ENCODE measurements at regions not wholly inside any gene's neighbourhood (a gene's known extent, or its start where the extent isn't known, plus 50 kb on each side); places are given as distances from the start of the nearest gene placed in this dataset.
"Not testable (repeated sequence)": the region's sequence is repeated elsewhere in the genome, so short reads cannot be mapped to it uniquely, and the experiment has no call there.

DNA sequence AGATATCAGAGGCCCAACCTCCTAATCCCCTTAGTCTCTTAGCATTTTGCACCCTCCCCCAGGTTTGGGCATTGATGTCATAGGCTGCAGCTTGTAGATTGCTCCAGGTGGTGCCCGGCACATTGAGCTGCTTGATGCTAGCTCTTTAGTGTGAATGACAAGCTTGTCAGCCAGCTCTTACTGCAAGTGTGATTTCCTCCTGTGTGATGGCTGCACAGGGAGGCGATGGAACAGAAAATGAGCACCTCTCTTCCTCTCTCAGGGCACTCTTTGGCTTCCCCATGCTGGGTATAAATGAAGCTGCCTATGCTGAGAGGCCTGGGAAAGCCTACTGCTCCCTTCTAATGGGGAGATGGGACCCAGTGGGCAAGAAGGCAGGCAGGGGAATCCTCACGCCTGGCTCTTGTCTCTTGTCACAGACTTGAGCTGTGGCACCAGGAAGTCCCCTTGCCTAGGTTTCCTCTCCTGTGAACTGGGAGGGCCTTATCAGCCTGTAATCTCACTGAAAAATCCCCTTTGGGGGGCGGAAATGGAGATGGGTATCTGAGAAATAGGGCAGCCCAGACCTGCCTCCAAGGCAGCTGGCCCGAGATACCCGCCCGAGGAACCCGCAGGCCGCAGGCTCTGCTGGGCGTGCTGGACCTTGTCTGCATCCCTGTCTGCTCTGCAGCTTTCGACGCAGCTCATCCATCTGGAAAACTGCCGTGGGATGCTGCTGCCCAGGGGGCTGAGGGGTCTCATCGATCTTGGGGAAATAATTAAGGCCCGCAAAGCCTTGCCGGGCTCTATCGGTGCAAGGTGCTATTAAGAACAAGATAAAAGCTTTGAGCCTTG lies 163.5 kb upstream of the CXCR4 start:
- DNase-seq: peak in 4 of 5 experiments; percentile 3 to 86 (median 61)

GRCh38 chr2:136266346-136266745 lies 148.4 kb upstream of the CXCR4 start:
- DNase-seq: not testable (repeated sequence)

- no peak for DNase-seq
Measured at GRCh38 chr2:136259551-136259950, 141.6 kb upstream of the CXCR4 start.

DNA sequence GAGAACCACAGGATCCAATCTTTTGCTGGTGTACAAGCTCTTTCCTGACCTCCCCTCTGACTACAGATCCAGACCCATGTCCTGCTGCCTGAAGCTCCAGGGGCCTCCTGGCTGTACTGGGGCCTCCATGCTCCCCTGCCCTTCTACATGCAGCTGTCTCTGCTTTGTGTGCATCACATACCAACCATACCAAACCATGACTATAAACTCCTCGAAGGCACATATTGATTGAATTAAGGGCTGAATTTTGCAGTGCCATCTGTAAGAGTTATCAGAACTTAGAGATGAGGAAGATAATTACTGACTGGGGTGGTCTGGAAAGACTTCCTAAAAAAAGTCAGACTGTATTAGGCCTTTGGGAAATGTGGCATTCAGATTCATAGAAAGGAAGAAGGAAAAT lies 139.9 kb upstream of the CXCR4 start:
- no peak for DNase-seq

- no peak for DNase-seq
Measured at GRCh38 chr2:136255648-136256461, 137.9 kb upstream of the CXCR4 start.

DNA sequence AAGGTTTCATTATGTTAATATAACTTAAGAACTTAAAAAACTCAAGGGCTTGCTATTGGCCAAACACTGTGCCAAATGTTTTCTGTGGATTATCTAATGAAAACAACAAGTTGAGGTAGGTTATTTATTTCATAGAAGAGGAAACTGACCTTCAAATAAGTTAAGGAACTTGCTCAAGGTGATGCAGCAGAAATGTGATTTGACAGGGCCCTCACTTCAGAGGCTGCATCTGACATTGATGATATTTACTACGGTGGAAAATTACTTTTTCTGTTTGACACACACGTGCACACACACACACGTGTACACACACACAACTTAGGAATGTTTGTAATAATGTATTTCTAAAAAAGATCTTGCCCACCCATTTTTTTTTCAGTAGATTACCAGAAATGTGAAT lies 137.2 kb upstream of the CXCR4 start:
- DNase-seq: no peak

- no peak for DNase-seq
Measured at GRCh38 chr2:136254681-136255080, 136.7 kb upstream of the CXCR4 start.

GRCh38 chr2:136253288-136254004 lies 135.5 kb upstream of the CXCR4 start:
- no peak for DNase-seq

- no peak for DNase-seq
Measured at GRCh38 chr2:136251885-136252585, 134.1 kb upstream of the CXCR4 start.

GRCh38 chr2:136251197-136251884 lies 133.4 kb upstream of the CXCR4 start:
- no peak for DNase-seq

GRCh38 chr2:136250131-136250530 lies 132.2 kb upstream of the CXCR4 start:
- no peak for DNase-seq

GRCh38 chr2:136248907-136249306 lies 131.0 kb upstream of the CXCR4 start:
- no peak for DNase-seq

DNA sequence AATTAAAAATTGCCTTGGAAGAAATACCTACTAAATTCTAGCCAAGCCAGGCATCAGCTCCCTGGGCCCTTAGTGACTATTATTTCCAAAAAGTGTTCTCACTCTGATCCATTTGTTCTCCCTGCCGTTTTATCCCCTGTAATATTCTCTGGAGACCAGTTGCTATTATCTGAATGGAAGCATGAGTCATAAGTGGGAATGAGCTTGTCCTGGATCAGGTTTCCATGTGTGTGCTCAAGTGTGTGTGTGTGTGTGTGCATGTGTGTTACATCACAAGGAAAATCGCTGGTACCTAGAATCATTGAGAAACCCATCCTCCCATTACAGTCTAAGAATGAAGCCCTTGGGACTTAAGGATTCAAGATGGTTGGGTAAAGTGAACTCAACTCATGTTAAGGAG lies 130.3 kb upstream of the CXCR4 start:
- no peak for DNase-seq

GRCh38 chr2:136247204-136247950 lies 129.4 kb upstream of the CXCR4 start:
- DNase-seq: peak in 2 of 5 experiments; percentile 24 to 69

GRCh38 chr2:136246086-136246669 lies 128.2 kb upstream of the CXCR4 start:
- no peak for DNase-seq

DNA sequence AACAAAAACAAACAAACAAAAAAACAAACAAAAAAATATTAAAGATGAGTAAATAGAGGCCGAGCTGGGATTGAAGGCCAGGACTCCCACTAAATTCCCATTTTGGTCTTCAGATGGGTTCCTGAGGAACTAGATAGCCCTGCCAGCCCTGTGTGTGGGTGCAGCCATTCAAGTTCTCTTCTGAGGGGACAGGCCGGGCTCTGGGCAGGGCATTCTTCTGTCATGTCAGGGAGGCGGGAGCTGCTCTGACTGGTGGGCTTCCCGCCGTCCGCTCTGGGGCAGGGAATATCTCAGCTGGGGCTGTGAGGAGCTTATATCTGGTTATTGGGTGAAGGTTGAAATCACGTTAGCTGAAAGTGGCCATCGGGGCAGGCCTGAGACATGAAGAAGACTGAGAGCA lies 127.3 kb upstream of the CXCR4 start:
- no peak for DNase-seq

DNA sequence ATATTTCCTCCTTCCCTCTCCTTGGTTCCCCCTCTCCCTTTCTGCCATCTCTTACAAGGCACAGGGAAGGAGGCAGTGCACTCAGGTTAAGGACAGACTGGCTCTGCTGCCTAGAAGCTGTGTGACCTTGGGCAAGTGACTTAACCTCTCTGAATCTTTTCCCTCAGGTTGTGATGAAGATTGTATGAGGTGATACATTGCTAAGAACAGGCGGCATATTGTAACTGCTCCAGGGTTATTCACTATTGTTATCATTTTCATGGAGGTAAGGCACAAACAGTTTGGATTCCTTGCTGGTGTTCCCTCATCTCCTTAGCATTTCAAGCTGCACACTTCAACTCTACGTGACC lies 126.6 kb upstream of the CXCR4 start:
- no peak for DNase-seq

- DNase-seq: no peak
Measured at GRCh38 chr2:136243638-136244535, 125.9 kb upstream of the CXCR4 start.

DNA sequence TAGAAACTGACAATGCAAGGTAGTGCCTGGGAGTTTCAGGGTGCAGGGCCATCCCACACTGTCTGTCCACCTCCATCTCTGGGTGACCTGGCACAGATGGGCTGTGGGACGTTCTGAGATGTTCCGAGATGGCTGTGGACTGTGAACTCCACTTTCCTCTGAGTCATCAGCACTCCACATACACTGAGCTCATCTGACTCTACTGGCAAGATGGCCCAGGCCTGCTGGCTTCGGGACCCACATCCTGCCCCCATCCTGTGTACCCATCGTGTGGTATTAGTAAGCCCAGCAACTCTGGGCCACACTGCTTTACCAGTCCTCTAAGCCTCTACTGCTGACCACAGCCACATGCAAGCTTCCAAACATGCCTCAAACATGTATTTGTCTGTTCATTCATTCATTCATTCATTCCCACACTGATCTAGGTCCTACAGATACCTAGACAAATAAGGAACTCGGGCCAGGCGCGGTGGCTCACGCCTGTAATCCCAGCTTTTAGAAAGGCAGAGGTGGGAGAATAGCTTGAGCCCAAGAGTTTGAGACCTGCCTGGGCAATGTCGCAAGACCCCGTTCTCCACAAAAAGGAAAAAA lies 124.8 kb upstream of the CXCR4 start:
- DNase-seq: peak in 2 of 5 experiments; percentile 52 to 95

Measured in T-helper 2 cell (primary cell).